H1 (cell line): ENCODE measurements at regions not wholly inside any gene's neighbourhood (a gene's known extent, or its start where the extent isn't known, plus 50 kb on each side); places are given as distances from the start of the nearest gene placed in this dataset.

Experiments used
- CTCF ChIA-PET: fragments of 300-600 bp; sonication (Branson Sonifier 250); formaldehyde crosslinking; loops from one replicate; lab custom pipeline; 2021; ENCODE audit not compliant: partially characterized antibody; lab: Charles Lee
- POLR2A ChIA-PET: fragments of 300-600 bp; sonication (Branson Sonifier 250); formaldehyde crosslinking; loops from one replicate; lab custom pipeline; 2021; ENCODE audit warnings: inconsistent platforms; ENCODE audit not compliant: partially characterized antibody; lab: Charles Lee
- DNase-seq, 2 experiments: peaks; one replicate each; pipeline versions ENCODE4 v3.0.0 to v3.0.0-alpha.2; 2010 to 2022; ENCODE audit warnings: low spot score in 2 of 2, low read depth in 1 of 2, mixed read lengths in 1 of 2
- FAIRE-seq: peaks from 2 replicates; lab custom pipeline; 2011; peaks lifted over from hg19 to GRCh38; lab: Jason Lieb, UNC
- H2AFZ ChIP-seq: 2 replicates; pipeline ENCODE4 v1.8.1; 2012; ENCODE audit warnings: low read length, inconsistent platforms
- H2AK5ac ChIP-seq: 2 replicates; pipeline ENCODE4 v1.6.1; 2013; ENCODE audit warnings: low read depth, low read length
- H2BK120ac ChIP-seq: replicated peaks from 2 replicates; pipeline ENCODE3; 2013; ENCODE audit warnings: low read depth, low read length, inconsistent platforms
- H2BK12ac ChIP-seq: 2 replicates; pipeline ENCODE4 v1.6.1; 2013; ENCODE audit warnings: low read depth, low read length
- H2BK15ac ChIP-seq: 2 replicates; pipeline ENCODE4 v1.6.1; 2013; ENCODE audit warnings: low read length
- H2BK20ac ChIP-seq: 2 replicates; pipeline ENCODE4 v1.6.1; 2013; ENCODE audit warnings: low read length
- H2BK5ac ChIP-seq: 2 replicates; pipeline ENCODE4 v1.6.1; 2013; ENCODE audit warnings: low read depth, low read length
- H3K14ac ChIP-seq: 2 replicates; pipeline ENCODE4 v1.6.1; 2013; ENCODE audit warnings: inconsistent platforms; ENCODE audit not compliant: insufficient read length
- H3K18ac ChIP-seq: 2 replicates; pipeline ENCODE4 v1.6.1; 2013; ENCODE audit warnings: low read length; ENCODE audit errors: extremely low read depth
- H3K23ac ChIP-seq: 2 replicates; pipeline ENCODE4 v1.6.1; 2013; ENCODE audit warnings: inconsistent platforms; ENCODE audit not compliant: insufficient read length
- H3K23me2 ChIP-seq: 2 replicates; pipeline ENCODE4 v1.6.1; 2013; ENCODE audit warnings: low read depth, low read length
- H3K27ac ChIP-seq: 2 replicates; pipeline ENCODE4 v1.6.1; 2011; ENCODE audit warnings: low read depth, low read length, inconsistent platforms
- H3K27me3 ChIP-seq, 4 experiments: replicated peaks in 1 of 4; 1 replicate in 1 of 4; 2 replicates in 3 of 4; pipeline versions ENCODE4 v1.6.1 to v1.8.1; 2011 to 2013; ENCODE audit warnings: low read length in 3 of 4, mild to moderate bottlenecking in 3 of 4, inconsistent platforms in 2 of 4, mixed read lengths in 2 of 4, moderate library complexity in 1 of 4; ENCODE audit not compliant: control insufficient read depth in 3 of 4, insufficient read depth in 3 of 4; ENCODE audit errors: extremely low read depth in 1 of 4
- H3K36me3 ChIP-seq, 4 experiments: 2 replicates each; pipeline versions ENCODE4 v1.6.1 to v1.8.1; 2011 to 2013; ENCODE audit warnings: mild to moderate bottlenecking in 4 of 4, low read length in 3 of 4, moderate library complexity in 2 of 4, control low read depth in 1 of 4, inconsistent platforms in 1 of 4; ENCODE audit not compliant: insufficient read depth in 4 of 4, control insufficient read depth in 2 of 4
- H3K4ac ChIP-seq: replicated peaks from 2 replicates; pipeline ENCODE3; 2013; ENCODE audit warnings: low read length, low read depth, mixed read lengths, inconsistent platforms; ENCODE audit not compliant: insufficient read length
- H3K4me1 ChIP-seq, 4 experiments: replicated peaks in 1 of 4; 1 replicate in 1 of 4; 2 replicates in 3 of 4; pipeline versions ENCODE4 v1.6.1 to v1.8.1; 2011 to 2013; ENCODE audit warnings: low read length in 3 of 4, inconsistent platforms in 2 of 4, mixed read lengths in 1 of 4; ENCODE audit not compliant: insufficient read depth in 4 of 4, control insufficient read depth in 3 of 4
- H3K4me2 ChIP-seq, 2 experiments: 2 replicates each; pipeline versions ENCODE4 v1.6.1 to v1.8.1; 2011 to 2013; ENCODE audit warnings: low read depth in 2 of 2, low read length in 2 of 2, control low read depth in 1 of 2, inconsistent platforms in 1 of 2, mild to moderate bottlenecking in 1 of 2; ENCODE audit not compliant: insufficient read depth in 1 of 2
- H3K4me3 ChIP-seq, 4 experiments: fragments of 200-600, 300-600 bp in 1 of 4; sonication (generic), shearing (Covaris generic), sonication (Bioruptor Twin) in 1 of 4; 2 replicates each; pipeline versions ENCODE4 v1.5.1 to v1.8.1; 2011 to 2016; ENCODE audit warnings: low read length in 4 of 4, low read depth in 3 of 4, control low read depth in 2 of 4, inconsistent platforms in 2 of 4, mild to moderate bottlenecking in 2 of 4, mixed read lengths in 1 of 4, moderate library complexity in 1 of 4; ENCODE audit not compliant: insufficient read depth in 2 of 4; ENCODE audit errors: extremely low read depth in 1 of 4
- H3K56ac ChIP-seq: replicated peaks from 2 replicates; pipeline ENCODE3; 2013; ENCODE audit warnings: low read depth, mild to moderate bottlenecking, mixed read lengths, low read length, inconsistent platforms; ENCODE audit not compliant: insufficient read length
- H3K79me1 ChIP-seq: 2 replicates; pipeline ENCODE4 v1.6.1; 2013; ENCODE audit warnings: low read depth, low read length, control low read depth
- H3K79me2 ChIP-seq, 2 experiments: 2 replicates each; pipeline versions ENCODE4 v1.6.1 to v1.8.1; 2012 to 2013; ENCODE audit warnings: low read length in 2 of 2, mild to moderate bottlenecking in 2 of 2, inconsistent platforms in 1 of 2; ENCODE audit not compliant: insufficient read depth in 2 of 2, control insufficient read depth in 1 of 2
- H3K9ac ChIP-seq, 4 experiments: replicated peaks in 1 of 4; 1 replicate in 1 of 4; 2 replicates in 3 of 4; pipeline versions ENCODE4 v1.6.1 to v1.8.1; 2011 to 2013; ENCODE audit warnings: low read depth in 3 of 4, low read length in 3 of 4, control low read depth in 2 of 4, mild to moderate bottlenecking in 2 of 4, moderate library complexity in 2 of 4, inconsistent platforms in 1 of 4; ENCODE audit errors: extremely low read depth in 1 of 4
- H3K9me3 ChIP-seq, 2 experiments: 2 replicates each; pipeline versions ENCODE4 v1.6.1 to v1.8.1; 2012 to 2013; ENCODE audit warnings: mild to moderate bottlenecking in 2 of 2, moderate library complexity in 2 of 2, control low read depth in 1 of 2, inconsistent platforms in 1 of 2, low read depth in 1 of 2, low read length in 1 of 2, mixed read lengths in 1 of 2; ENCODE audit not compliant: insufficient read depth in 2 of 2
- H4K20me1 ChIP-seq, 2 experiments: replicated peaks in 1 of 2; 2 replicates each; pipeline versions ENCODE3 to v1.8.1; 2011 to 2013; ENCODE audit warnings: inconsistent platforms in 2 of 2, low read length in 2 of 2, mild to moderate bottlenecking in 1 of 2; ENCODE audit not compliant: insufficient read depth in 2 of 2, control insufficient read depth in 1 of 2
- H4K5ac ChIP-seq: 2 replicates; pipeline ENCODE4 v1.6.1; 2013; ENCODE audit warnings: low read length, low read depth, mixed read lengths, inconsistent platforms; ENCODE audit not compliant: insufficient read length
- H4K8ac ChIP-seq: 2 replicates; pipeline ENCODE4 v1.8.0; 2013; ENCODE audit warnings: mild to moderate bottlenecking, moderate library complexity, low read length, inconsistent platforms; ENCODE audit not compliant: insufficient read depth; ENCODE audit errors: extremely low read depth
- H4K91ac ChIP-seq: replicated peaks from 2 replicates; pipeline ENCODE3; 2013; ENCODE audit warnings: low read length, mixed read lengths, inconsistent platforms; ENCODE audit not compliant: insufficient read length
- PHF8 ChIP-seq: fragments of 200-600 bp; sonication (generic); conservative IDR thresholded peaks from 2 replicates; pipeline ENCODE4 v1.7.1; 2012; ENCODE audit warnings: low read depth, mild to moderate bottlenecking, inconsistent platforms, low read length, moderate library complexity
- TBP ChIP-seq: IDR thresholded peaks from 2 replicates; pipeline ENCODE4 v1.6.1; 2011; ENCODE audit warnings: low read depth, low read length, improper control_type of control experiment
- WGBS, 2 experiments: shearing (Covaris generic) in 1 of 2; methylation state at CpG; one replicate each; pipeline versions ENCODE4 v1.1.6 to v1.1.7; 2013 to 2015; ENCODE audit warnings: low lambda C conversion rate in 2 of 2, mixed read lengths in 2 of 2, inconsistent platforms in 1 of 2, low coverage in 1 of 2, missing lambda C conversion rate in 1 of 2; ENCODE audit not compliant: insufficient replicate concordance in 2 of 2, insufficient coverage in 1 of 2, insufficient read length in 1 of 2; ENCODE audit errors: extremely low coverage in 1 of 2, missing lambda C conversion rate in 1 of 2; 5-methylcytosine and 5-hydroxymethylcytosine counted together

- no peak overlapping the region for H3K27ac ChIP-seq
- no peak overlapping the region for H4K8ac ChIP-seq
- H3K56ac ChIP-seq: no peak overlapping the region
- H3K79me1 ChIP-seq: no peaks in the 10 kb centered on the region
- no peak overlapping the region for H2AFZ ChIP-seq
- no peaks in the 10 kb centered on the region for H3K23me2 ChIP-seq
- H3K27me3 ChIP-seq: no peaks in the 10 kb centered on the region
- DNase-seq (no peak), FAIRE-seq (no peak)
- H2BK15ac ChIP-seq: no peak overlapping the region
- no peak overlapping the region for H3K9ac ChIP-seq
- no peak overlapping the region for H4K91ac ChIP-seq
- peaks cover 7 to 8% of the 10 kb centered on the region in 2 experiments; a peak in 2 of 4 replicates for H3K9me3 ChIP-seq
- no peak overlapping the region for H3K4me2 ChIP-seq
- no peak overlapping the region for H2BK12ac ChIP-seq
- H3K36me3 ChIP-seq: no peaks in the 10 kb centered on the region
- H4K5ac ChIP-seq: no peak overlapping the region
- no peak overlapping the region for H2AK5ac ChIP-seq
- CTCF ChIA-PET: interaction anchor here (0.6 kb wide), 1 partner anchor 444 kb away, joined by 3 read pairs; no protein-coding TSS in a partner anchor
- no peak overlapping the region for H3K14ac ChIP-seq
- no peak overlapping the region for H2BK120ac ChIP-seq
- no peaks in the 10 kb centered on the region for H3K4me1 ChIP-seq
- H3K23ac ChIP-seq: no peak overlapping the region
- WGBS, 2 experiments: 91% methylated on average over 3 of the region's 3 CpGs; no CpG with 5 or more reads in 1 of the 2 experiments
- POLR2A ChIA-PET: no interaction called here
- no peaks in the 10 kb centered on the region for H4K20me1 ChIP-seq
- no peak overlapping the region for H3K4ac ChIP-seq
- no peak overlapping the region for H3K18ac ChIP-seq
- no peaks in the 10 kb centered on the region for H3K79me2 ChIP-seq
- no peak overlapping the region for H2BK20ac ChIP-seq
- H2BK5ac ChIP-seq: no peak overlapping the region
- no peak overlapping the region for H3K4me3 ChIP-seq
- TF ChIP-seq PHF8: no peak
- TF ChIP-seq TBP: no peak
These were observed 306.9 kb upstream of the CA10 start for GRCh38 chr17:52465407-52465806.
